PFSK-1 (cell line): ENCODE measurements at regions not wholly inside any gene's neighbourhood (a gene's known extent, or its start where the extent isn't known, plus 50 kb on each side); places are given as distances from the start of the nearest gene placed in this dataset.

Experiments used
- FOXP2 ChIP-seq: optimal IDR thresholded peaks from 2 replicates; pipeline ENCODE3; 2011; ENCODE audit warnings: borderline replicate concordance, control low read depth, inconsistent platforms; ENCODE audit not compliant: insufficient read depth; ENCODE audit errors: extremely low read length, extremely low read depth
- POLR2AphosphoS5 ChIP-seq: IDR thresholded peaks from 2 replicates; pipeline ENCODE4 v1.6.1; 2012; ENCODE audit warnings: low read depth, mild to moderate bottlenecking, control low read depth, low read length, moderate library complexity
- REST ChIP-seq, 2 experiments: IDR thresholded peaks; 2 replicates each; pipeline versions ENCODE4 v1.6.1 to v1.8.0; 2011 to 2012; ENCODE audit warnings: low read depth in 2 of 2, low read length in 2 of 2, control low read depth in 1 of 2, inconsistent platforms in 1 of 2, mild to moderate bottlenecking in 1 of 2, moderate library complexity in 1 of 2; ENCODE audit not compliant: insufficient read depth in 1 of 2
- SIN3A ChIP-seq: IDR thresholded peaks from 2 replicates; pipeline ENCODE4 v1.6.1; 2012; ENCODE audit warnings: mild to moderate bottlenecking, low read length, moderate library complexity, borderline replicate concordance; ENCODE audit not compliant: insufficient read depth
- TAF1 ChIP-seq: IDR thresholded peaks from 2 replicates; pipeline ENCODE4 v1.6.1; 2012; ENCODE audit warnings: low read length, control low read depth, borderline replicate concordance; ENCODE audit not compliant: insufficient read depth

- TF ChIP-seq POLR2AphosphoS5 (no peak), REST (IDR thresholded peaks at IDR 0.05; ENCODE audit: insufficient read depth in 1 of 2, low read depth in 2 of 2, low read length in 2 of 2) (no peak), SIN3A (no peak), TAF1 (no peak), FOXP2 (no peak)
These were observed 675.5 kb downstream of the XPNPEP1 start for GRCh38 chr10:109247814-109248213.

- TF ChIP-seq SIN3A, result no peak
- TF ChIP-seq FOXP2, result no peak
- TF ChIP-seq TAF1, result no peak
- no peak for TF ChIP-seq POLR2AphosphoS5
- no peak for TF ChIP-seq REST (IDR thresholded peaks at IDR 0.05; ENCODE audit: insufficient read depth in 1 of 2, low read depth in 2 of 2, low read length in 2 of 2)
These were observed 677.5 kb downstream of the XPNPEP1 start for GRCh38 chr10:109245821-109246220.

GRCh38 chr10:109239371-109239770, 683.9 kb downstream of the XPNPEP1 start:
- TF ChIP-seq FOXP2 (no peak), REST (IDR thresholded peaks at IDR 0.05; ENCODE audit: insufficient read depth in 1 of 2, low read depth in 2 of 2, low read length in 2 of 2) (no peak), TAF1 (no peak), POLR2AphosphoS5 (no peak), SIN3A (no peak)

- TF ChIP-seq TAF1 (no peak), POLR2AphosphoS5 (no peak), FOXP2 (no peak), SIN3A (no peak), REST (IDR thresholded peaks at IDR 0.05; ENCODE audit: insufficient read depth in 1 of 2, low read depth in 2 of 2, low read length in 2 of 2) (no peak)
These were observed 685.6 kb downstream of the XPNPEP1 start for GRCh38 chr10:109237682-109238081.

- TF ChIP-seq TAF1, result no peak
- TF ChIP-seq REST (IDR thresholded peaks at IDR 0.05; ENCODE audit: insufficient read depth in 1 of 2, low read depth in 2 of 2, low read length in 2 of 2), result no peak
- no peak for TF ChIP-seq POLR2AphosphoS5
- TF ChIP-seq FOXP2, result no peak
- TF ChIP-seq SIN3A, result no peak
These were observed 686.3 kb downstream of the XPNPEP1 start for GRCh38 chr10:109237050-109237449.
